ENCODE measurements at regions not wholly inside any gene's neighbourhood (a gene's known extent, or its start where the extent isn't known, plus 50 kb on each side); places are given as distances from the start of the nearest gene placed in this dataset.

DNA sequence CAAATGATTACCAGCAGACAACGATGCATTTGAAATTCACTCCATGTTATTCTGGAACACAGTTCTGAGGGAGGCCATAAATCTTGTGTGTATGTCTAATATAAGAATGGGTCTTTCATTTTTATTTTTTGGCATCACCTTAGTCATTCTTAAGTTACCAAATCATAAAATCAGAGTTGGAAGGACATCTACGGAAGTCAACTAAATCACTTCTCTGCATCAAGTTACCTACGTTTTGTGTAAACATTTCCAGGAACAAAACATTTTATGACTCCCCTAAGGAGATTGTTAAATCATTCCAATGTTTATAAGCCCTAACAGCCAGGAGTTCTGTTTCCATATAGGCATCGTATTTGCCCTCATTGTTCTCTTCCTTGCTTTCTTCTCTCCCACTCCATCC lies 378.2 kb downstream of the FAM170A start:
- Histone ChIP-seq H3K4me1 (no peaks in the 10 kb centered on the region), H3K27ac (no peak overlapping the region), H3K27me3 (no peaks in the 10 kb centered on the region), H3K4me3 (no peak overlapping the region), H3K9me3 (no peaks in the 10 kb centered on the region), H3K36me3 (no peaks in the 10 kb centered on the region)
- TF ChIP-seq, protein P1, sequence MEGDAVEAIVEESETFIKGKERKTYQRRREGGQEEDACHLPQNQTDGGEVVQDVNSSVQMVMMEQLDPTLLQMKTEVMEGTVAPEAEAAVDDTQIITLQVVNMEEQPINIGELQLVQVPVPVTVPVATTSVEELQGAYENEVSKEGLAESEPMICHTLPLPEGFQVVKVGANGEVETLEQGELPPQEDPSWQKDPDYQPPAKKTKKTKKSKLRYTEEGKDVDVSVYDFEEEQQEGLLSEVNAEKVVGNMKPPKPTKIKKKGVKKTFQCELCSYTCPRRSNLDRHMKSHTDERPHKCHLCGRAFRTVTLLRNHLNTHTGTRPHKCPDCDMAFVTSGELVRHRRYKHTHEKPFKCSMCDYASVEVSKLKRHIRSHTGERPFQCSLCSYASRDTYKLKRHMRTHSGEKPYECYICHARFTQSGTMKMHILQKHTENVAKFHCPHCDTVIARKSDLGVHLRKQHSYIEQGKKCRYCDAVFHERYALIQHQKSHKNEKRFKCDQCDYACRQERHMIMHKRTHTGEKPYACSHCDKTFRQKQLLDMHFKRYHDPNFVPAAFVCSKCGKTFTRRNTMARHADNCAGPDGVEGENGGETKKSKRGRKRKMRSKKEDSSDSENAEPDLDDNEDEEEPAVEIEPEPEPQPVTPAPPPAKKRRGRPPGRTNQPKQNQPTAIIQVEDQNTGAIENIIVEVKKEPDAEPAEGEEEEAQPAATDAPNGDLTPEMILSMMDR (IDR thresholded peaks at IDR 0.05) = no peak
- TF ChIP-seq POLR2A (IDR thresholded peaks at IDR 0.05) (no peak), POLR2AphosphoS5 (IDR thresholded peaks at IDR 0.05) (no peak), EP300 (IDR thresholded peaks at IDR 0.05) (no peak)
- no peak for DNase-seq
- 47 to 54% (median 51%) methylated on average over 4 of the region's 4 CpGs for WGBS, 5 donors
- intact Hi-C loops (cut with DNase I; ENCODE audit: low total_unique reads) = no loop called here

DNA sequence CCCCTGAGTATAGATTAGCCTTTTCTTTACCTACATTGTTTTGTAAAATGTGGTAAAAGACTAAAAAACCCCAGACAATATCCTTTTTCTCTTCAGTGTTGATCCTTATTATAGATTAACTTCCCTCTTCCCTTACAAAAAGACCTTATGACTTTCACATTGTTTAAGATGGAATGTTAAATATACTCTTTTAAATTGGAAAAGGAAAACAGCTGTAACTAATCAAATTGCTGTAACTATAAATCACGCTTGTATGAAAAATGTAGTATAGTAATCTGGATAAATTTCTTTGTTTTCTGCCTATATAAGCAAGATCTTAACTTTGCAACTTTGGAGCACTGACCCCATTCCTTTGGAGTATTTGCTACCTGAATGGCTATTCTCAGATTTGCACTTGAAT lies 383.1 kb downstream of the FAM170A start:
- no peak overlapping the region for H3K4me3 ChIP-seq
- H3K4me1 ChIP-seq = no peaks in the 10 kb centered on the region
- TF ChIP-seq EP300 (IDR thresholded peaks at IDR 0.05) (no peak), POLR2A (IDR thresholded peaks at IDR 0.05) (no peak), POLR2AphosphoS5 (IDR thresholded peaks at IDR 0.05) (no peak)
- TF ChIP-seq, protein P1 (IDR thresholded peaks at IDR 0.05) = no peak
- H3K36me3 ChIP-seq = no peaks in the 10 kb centered on the region
- no peaks in the 10 kb centered on the region for H3K27me3 ChIP-seq
- no peak overlapping the region for H3K27ac ChIP-seq
- intact Hi-C loops (cut with DNase I; ENCODE audit: low total_unique reads) = no loop called here
- H3K9me3 ChIP-seq = no peaks in the 10 kb centered on the region
- 29 to 67% (median 54%) methylated on average over 1 of the region's 1 CpG for WGBS, 5 donors
- no peak for DNase-seq

DNA sequence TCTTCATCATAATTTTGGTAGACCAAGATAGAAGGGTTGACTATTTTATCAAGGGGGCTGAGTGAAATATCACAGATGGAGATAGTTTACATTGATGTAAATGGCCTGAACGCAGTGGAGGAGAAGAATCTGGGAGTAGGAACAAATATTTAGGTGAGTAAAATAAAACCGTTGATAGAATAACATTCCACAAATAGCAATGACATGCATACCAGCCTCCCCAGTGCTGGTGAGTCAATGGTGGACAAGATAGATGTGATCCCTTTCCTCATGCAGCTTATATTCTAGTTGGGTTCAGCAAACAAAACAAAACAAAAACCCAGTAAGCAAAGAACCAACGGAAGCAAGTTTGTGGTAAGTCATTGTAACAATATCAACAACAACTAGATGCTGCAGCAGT lies 385.2 kb downstream of the FAM170A start:
- Histone ChIP-seq H3K4me3 (no peak overlapping the region), H3K27ac (no peak overlapping the region), H3K36me3 (no peaks in the 10 kb centered on the region), H3K27me3 (no peaks in the 10 kb centered on the region), H3K4me1 (no peaks in the 10 kb centered on the region), H3K9me3 (no peaks in the 10 kb centered on the region)
- 39 to 75% (median 60%) methylated on average over 3 of the region's 3 CpGs for WGBS, 5 donors
- no peak for TF ChIP-seq EP300 (IDR thresholded peaks at IDR 0.05)
- intact Hi-C loops (cut with DNase I; ENCODE audit: low total_unique reads) = no loop called here
- no peak for DNase-seq

DNA sequence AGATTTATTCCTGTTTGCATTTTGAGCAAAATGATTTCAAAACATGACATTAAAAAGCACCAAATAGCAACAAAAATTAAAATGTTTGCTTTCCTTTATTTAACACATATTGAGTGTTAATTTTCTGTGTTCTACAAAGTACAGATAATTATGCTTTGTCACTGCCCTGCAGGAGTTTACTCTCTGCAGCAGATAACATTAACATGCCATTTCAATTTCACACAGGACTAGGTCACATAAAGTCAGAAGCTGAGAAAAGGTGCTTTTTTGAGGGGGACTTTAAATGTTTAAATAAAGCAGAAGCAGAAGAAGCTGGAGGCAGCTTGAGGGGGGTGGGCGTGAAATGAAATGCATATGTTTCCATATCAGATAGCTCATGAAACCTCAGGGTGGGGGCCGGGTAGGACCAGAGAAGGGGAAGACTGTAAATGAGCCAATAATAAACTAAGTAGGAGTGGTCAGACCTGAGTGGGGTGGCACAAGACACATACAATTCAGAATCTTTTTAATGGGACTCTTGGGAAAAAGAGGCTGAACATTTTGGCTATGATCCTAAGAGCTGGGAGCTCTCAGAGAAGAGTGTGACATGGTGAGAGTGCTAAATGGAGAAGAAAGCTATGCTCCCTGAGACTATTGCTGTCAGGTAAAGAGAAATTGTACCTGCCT lies 387.5 kb downstream of the FAM170A start:
- TF ChIP-seq EP300 (IDR thresholded peaks at IDR 0.05) = no peak
- TF ChIP-seq POLR2AphosphoS5 (IDR thresholded peaks at IDR 0.05) = no peak
- TF ChIP-seq POLR2A (IDR thresholded peaks at IDR 0.05) = no peak
- TF ChIP-seq, protein P1 (IDR thresholded peaks at IDR 0.05) = no peak
- Histone ChIP-seq H3K36me3 (no peaks in the 10 kb centered on the region), H3K4me3 (no peak overlapping the region), H3K27ac (no peak overlapping the region), H3K4me1 (no peaks in the 10 kb centered on the region), H3K27me3 (no peaks in the 10 kb centered on the region), H3K9me3 (no peaks in the 10 kb centered on the region)
- WGBS, 5 donors = 48 to 71% (median 56%) methylated on average over 2 of the region's 2 CpGs
- no peak for DNase-seq
- intact Hi-C loops (cut with DNase I; ENCODE audit: low total_unique reads) = no loop called here

DNA sequence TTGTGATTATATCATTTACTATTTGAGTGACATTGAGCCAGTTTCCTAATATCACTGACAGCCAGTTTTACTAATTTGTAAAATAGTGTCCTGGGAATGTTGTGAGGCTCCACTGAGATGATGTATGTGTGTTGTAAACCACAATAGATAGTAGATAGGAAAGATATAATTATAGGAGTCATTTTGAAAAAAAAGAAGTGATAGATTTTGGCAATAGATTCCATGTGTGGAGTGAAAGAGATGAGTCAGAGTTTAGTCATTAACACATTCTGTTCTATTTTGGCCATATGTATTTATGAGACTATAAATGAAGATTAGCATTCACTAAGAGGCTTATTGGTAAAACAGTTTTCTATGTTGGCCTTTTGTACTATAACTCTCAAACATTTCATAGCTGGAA lies 388.2 kb downstream of the FAM170A start:
- TF ChIP-seq, protein P1 (IDR thresholded peaks at IDR 0.05) = no peak
- TF ChIP-seq POLR2A (IDR thresholded peaks at IDR 0.05) = no peak
- TF ChIP-seq POLR2AphosphoS5 (IDR thresholded peaks at IDR 0.05) = no peak
- no peak for TF ChIP-seq EP300 (IDR thresholded peaks at IDR 0.05)
- Histone ChIP-seq H3K9me3 (no peaks in the 10 kb centered on the region), H3K4me3 (no peak overlapping the region), H3K36me3 (no peaks in the 10 kb centered on the region), H3K27me3 (no peaks in the 10 kb centered on the region), H3K27ac (no peak overlapping the region), H3K4me1 (no peaks in the 10 kb centered on the region)
- intact Hi-C loops (cut with DNase I; ENCODE audit: low total_unique reads) = no loop called here
- DNase-seq = no peak
